IPS-18c (cell line): ENCODE measurements at regions not wholly inside any gene's neighbourhood (a gene's known extent, or its start where the extent isn't known, plus 50 kb on each side); places are given as distances from the start of the nearest gene placed in this dataset.

Source experiments
- H3K4me3 ChIP-seq: 2 replicates; pipeline ENCODE4 v1.7.0; 2013; ENCODE audit warnings: low read depth, mild to moderate bottlenecking, low read length, moderate library complexity; ENCODE audit not compliant: insufficient read depth
- H3K9me3 ChIP-seq: one replicate; pipeline ENCODE4 v1.6.1; 2013; ENCODE audit warnings: mild to moderate bottlenecking, low read length, moderate library complexity; ENCODE audit not compliant: control insufficient read depth, insufficient read depth

DNA sequence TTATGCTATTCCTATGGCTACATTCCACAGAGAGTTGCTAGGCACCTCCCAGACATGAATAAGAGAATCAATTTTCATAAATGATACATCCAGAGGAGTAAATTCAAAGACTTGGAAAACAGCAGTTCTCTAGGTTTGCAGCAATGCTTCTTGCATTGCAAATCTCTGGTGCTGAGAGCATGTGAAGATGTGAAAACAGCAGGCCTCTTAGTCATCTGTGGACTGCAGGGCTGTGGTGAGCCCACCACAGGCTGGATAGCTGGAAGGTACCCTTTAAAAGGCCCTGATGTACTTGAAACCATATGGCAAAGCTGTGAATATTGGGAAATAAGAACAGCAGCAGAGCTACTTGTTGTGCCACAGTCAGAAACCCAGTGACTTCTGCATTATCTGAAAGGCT, 2135.9 kb downstream of the ARAP2 start:
- no peaks in the 10 kb centered on the region for H3K9me3 ChIP-seq
- H3K4me3 ChIP-seq = no peak overlapping the region

DNA sequence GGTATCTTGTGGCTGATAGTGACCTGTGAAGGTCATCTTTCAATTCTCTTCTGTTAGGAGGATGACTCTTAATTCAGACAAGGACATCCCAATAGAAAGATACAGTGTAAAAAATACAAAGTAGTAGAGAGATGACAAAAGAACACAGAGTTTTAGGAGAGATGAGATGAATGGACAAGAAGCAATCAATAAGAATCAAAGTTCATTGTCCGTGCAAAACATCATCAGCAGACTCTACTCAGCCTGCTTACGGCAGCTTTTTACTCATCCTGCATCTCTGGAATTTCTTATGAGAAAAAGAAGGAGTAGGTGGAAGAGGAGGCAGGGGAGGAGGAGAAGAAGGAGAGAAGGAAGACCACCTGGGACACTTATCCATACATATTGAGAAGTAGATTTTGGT, 2131.7 kb downstream of the ARAP2 start:
- Histone ChIP-seq H3K9me3 (no peaks in the 10 kb centered on the region), H3K4me3 (no peak overlapping the region)

DNA sequence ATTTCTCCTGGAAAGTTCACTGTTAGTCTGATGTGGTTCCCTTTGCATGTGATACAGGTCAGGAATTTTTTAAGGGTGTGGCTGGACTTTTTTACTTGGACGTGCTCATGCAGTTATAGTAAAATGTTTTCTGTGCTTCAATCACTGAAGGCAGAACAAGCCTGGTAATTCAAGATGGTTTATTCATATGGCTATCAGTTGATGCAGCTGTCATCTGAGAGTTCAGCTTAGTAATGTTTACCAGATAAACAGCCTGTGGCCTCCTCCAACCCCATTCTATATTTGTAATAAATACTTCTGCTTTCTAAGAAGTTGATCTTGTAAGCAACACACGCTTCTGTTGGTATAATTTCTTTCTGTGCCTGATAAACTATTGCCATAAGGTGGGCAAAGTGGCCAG, 2105.9 kb downstream of the ARAP2 start:
- Histone ChIP-seq H3K9me3 (no peaks in the 10 kb centered on the region), H3K4me3 (no peak overlapping the region)

DNA sequence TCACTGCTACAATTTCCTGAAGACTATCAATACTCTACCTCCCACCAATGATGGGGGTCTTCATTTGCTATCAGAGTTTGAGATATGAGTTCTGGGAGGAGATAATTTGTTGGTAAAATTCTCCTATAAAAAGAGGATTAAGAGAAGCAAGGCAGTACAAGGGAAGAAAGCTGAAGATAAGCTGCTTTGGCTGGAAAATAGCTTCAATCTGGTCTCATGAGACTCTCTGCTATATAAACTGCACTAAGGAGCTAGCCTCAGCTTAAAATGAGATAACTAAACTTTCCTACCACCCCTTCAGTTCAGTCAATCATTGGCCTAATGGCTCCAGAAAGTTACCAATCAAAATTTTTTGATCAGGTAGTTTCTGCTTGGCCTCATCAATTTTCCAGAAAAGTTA, 2105.0 kb downstream of the ARAP2 start:
- no peak overlapping the region for H3K4me3 ChIP-seq
- no peaks in the 10 kb centered on the region for H3K9me3 ChIP-seq

DNA sequence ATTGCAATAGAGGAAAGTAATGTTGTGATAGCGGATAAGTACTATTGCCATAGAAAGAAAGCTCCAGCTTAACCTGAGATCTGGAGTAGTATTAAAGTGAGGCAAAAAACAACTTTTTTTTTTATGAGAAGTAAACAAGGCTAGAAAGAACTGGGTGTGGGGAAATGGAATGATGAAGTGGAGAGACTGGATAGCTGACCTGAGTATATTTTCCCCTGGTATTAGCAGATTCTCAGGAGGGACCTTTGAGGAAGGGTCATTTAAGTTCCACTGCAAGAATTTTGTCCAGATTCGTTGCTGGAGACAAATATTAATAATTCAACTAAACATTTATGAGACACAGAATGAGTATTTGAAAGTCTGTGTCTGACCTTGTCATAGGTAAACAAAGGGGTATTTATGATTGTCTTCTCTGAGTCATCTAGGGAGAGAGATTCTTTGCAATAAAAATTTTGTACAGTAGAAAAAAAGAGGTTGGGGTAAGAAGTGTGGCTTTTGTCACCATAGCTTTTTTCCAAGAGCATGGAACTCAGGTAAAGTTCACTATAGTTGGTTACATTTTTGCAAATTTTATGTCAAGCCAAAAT, 2095.9 kb downstream of the ARAP2 start:
- no peak overlapping the region for H3K4me3 ChIP-seq
- no peaks in the 10 kb centered on the region for H3K9me3 ChIP-seq

DNA sequence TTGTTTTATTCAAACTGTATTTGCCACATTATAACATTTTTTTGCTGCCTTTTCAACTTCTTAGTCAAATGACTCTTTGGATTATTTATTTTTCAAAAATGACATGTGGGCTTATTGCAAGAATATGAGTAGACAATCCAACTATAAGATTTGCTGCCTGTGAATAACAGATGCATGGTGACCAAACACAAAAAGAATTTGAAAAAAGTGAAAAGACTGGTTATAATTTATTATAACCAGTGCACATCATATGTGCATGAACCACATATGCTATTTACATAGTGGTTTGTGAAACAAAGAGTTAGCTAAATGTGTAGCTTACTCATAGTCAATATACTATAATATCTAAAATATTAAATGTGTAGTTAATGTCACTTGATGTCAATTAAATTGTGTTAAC, 2086.8 kb downstream of the ARAP2 start:
- no peaks in the 10 kb centered on the region for H3K9me3 ChIP-seq
- no peak overlapping the region for H3K4me3 ChIP-seq

DNA sequence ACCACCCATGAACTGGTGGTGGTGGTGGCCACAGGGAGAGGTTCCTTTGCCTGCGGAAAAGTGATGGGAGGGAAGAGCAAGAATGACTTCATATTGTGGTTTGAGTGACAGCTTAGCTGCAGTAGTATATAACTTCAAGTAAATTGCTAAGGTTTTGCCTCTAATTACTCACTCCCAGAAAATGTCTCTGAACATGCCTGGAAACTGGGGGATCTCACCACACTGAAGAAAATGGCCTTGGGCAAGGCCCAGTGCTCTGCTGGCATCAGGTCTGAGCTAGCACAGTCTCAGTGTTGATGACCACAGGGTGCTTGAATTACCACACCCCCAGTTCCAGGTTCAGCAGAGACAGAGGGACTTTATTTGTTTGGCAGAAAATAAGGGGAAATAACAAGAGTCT, 2085.4 kb downstream of the ARAP2 start:
- H3K9me3 ChIP-seq = no peaks in the 10 kb centered on the region
- H3K4me3 ChIP-seq = no peak overlapping the region

DNA sequence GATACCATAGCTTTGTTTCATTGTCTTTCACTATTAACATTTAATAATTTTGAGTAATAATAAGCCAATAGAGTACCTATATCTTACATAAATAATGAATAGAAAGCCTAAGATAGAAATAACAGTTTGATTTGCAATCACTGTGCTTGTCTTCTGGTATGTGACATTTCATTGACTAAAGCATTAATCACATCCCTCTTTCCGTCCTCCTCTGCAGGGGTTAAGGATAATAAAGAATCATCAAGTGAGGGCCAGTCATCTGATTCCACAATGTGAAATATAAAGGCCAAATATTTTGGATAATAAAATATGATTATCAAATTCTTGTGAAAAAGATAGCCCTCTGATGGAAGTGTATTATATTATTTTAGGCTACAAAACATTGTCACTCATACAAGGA, 2073.4 kb downstream of the ARAP2 start:
- Histone ChIP-seq H3K4me3 (no peak overlapping the region), H3K9me3 (no peaks in the 10 kb centered on the region)

DNA sequence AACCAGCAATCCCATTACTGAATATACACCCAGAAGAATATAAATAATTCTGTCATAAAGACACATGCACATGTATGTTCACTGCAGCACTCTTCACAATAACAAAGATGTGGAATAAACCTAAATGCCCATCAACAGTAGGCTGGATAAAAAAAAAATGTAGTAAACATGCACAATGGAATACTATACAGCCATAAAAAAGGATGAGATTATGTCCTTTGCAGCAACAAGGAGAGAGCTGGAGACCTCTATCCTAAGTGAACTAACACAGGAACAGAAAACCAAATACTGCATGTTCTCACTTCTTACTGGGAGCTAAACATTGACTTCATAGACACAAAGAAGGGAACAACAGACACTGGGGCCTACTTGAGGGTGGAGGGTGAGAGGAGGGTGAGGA, 2067.7 kb downstream of the ARAP2 start:
- no peak overlapping the region for H3K4me3 ChIP-seq
- H3K9me3 ChIP-seq = no peaks in the 10 kb centered on the region

DNA sequence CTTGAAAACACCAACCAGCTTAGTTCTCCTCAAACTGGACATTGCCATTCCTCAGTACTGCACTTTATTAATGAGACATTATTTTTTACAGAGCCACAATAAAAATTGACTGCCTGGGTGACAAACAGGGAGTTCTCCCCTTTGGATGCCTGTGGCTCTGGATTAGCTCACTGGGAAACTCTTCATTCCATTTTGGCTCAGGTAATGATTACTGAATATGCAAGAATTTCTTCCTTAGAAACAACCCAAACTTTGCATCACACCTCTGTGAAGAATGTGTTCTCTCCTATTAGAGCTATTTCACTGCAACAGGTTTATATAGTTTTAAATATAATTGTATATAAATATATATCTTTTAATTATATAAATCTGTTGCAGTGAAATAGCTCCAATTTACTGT, 2065.8 kb downstream of the ARAP2 start:
- no peaks in the 10 kb centered on the region for H3K9me3 ChIP-seq

DNA sequence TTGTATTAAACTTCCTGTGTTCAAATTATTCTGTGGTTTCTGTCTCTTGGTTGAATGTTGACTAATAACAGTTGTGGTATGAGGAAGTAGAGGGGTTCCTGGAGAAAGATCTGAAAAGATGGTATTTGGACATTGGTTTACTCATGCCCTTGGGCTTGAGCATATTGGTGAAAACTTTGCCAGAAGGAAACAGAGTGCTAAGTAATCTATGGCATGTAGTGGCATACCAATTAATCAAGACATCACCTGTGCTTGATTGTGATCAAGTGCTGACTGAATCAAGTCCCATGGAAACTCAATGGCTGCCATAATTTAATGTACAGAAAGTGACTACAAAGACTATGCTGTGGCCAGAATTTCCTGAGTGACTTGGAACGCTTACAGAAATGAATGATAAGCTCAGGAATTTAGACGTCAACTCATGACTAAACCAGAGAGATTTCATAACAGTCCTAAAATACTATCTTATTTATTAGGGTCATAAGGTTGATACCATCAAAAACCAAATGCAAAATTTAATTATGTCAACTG, 2062.9 kb downstream of the ARAP2 start:
- Histone ChIP-seq H3K4me3 (no peak overlapping the region), H3K9me3 (no peaks in the 10 kb centered on the region)

More for the DNA sequence above, 2065.8 kb downstream of the ARAP2 start:
- H3K4me3 ChIP-seq = no peak overlapping the region

DNA sequence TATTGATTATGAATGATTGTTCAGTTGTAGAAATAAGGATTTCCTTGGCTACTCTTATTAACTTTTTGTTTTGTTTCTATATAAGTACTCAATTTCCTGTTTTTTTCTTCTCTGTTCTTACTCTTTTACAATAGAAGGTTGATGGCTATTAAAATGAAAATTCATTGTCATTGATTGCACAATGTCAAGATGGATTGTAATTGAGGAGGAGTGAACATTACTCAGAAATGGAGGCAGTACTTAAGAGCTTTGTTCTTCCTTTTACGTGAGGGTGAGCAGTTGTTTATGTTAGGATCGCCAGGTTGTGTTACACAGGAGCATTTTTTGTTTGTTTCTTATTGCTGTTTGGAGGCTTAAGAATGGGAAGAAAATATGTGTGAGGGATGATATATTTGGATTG, 2062.4 kb downstream of the ARAP2 start:
- no peaks in the 10 kb centered on the region for H3K9me3 ChIP-seq
- no peak overlapping the region for H3K4me3 ChIP-seq

DNA sequence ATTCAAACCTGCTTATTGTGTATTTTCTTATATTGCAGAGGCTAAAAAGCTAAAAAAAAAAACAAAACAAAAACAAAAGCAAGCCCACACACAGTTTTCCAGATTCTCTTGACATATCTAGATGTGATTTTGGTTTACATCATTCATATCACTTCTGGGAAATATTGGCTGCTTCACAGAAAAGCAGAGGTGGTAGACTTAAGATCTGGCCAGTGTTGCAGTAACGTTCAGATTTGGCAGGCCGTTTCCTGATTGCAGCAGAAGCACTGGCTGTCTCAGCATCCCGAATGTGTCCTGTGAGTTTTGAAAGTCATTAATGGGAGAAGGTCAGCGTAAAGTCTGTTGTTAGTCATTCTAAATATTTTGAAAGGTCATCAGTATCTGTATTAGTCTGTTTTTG, 2062.0 kb downstream of the ARAP2 start:
- no peaks in the 10 kb centered on the region for H3K9me3 ChIP-seq
- H3K4me3 ChIP-seq = no peak overlapping the region

DNA sequence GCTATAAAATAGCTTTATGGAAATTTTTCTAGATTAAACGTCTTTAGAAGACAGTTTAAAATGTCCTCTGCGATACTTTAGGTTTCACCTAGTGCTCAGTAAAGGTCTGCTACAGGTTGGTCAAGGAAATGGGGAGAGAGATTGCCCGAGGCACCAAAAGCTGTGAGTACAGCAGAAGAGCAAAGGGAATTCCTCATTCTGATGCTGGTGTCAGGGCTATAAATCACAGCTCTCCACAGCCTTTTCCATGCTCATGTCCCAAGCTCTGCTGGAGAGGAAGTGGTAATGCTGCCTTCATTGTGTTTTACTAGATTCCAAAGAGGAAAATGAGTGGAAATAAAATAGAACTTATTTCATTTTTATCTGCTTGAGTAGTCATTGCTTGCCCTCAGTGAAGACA, 2060.4 kb downstream of the ARAP2 start:
- H3K4me3 ChIP-seq = no peak overlapping the region
- H3K9me3 ChIP-seq = no peaks in the 10 kb centered on the region

DNA sequence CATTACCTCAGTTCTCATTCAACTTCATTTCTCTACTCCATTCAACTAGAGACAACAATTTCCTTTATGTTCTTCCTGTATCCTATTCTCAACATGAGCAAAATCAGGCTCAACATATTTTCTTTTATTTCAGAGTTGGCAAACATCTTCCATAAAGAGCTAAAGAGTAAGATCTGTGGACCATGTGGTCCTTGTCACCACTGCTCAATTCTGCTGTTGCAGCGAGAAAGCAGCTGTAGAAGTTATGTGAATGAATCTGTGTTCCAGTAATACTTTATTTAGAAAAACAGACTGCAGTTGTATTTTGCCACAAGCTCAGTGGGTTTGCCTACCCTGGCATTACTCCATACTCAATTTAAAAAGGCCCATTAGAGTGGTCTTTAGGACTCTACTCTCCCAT, 2057.3 kb downstream of the ARAP2 start:
- no peaks in the 10 kb centered on the region for H3K9me3 ChIP-seq
- no peak overlapping the region for H3K4me3 ChIP-seq

DNA sequence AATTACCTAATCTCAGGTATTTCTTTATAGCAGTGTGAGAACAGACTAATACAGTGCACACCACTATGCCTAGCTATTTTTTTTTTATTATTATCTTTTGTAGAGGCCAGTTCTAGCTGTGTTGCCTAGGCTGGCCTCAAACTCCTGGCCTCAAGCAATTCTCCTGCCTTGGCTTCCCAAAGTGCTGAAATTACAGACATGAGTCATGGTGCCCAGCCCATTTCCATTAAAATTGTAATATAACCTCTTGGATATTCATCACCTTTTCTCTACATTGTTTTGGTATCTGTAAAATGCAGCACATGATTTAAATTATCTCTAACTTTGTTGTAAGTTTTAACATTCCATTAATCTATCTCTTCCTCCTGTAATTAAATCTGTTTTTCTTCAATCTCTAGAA, 2052.9 kb downstream of the ARAP2 start:
- H3K9me3 ChIP-seq = no peaks in the 10 kb centered on the region
- H3K4me3 ChIP-seq = no peak overlapping the region

DNA sequence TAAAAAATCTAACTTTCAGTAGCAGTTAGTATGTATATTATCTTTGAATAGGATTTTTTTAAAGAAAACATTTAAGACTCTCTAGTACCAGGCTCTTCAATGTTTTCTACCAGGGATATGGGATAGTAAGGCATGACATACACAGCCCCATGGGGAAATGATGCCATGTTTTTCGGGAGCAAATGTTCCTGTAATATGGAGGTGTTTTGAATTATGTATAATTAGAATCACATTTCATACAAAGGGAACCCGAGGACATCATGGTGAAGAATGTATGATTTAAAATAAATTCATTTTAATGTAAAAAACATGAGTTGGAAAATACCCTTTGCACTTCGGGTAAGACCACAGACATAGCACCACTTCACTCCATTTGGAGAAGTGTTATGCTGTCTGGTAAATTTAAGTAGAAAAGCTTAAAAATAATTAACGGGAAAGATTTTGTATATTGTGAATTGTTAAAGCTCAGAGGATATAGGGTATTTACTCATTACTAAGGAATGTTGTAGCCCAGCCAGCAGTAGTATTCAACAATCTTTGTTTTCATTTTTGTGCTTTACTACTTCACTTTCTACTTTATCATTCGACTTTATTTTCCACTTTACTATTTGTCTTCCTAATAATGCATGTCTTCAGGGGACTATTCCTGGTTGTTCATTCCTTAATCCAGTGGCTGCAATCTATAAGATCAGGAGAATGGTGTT, 2050.7 kb downstream of the ARAP2 start:
- no peak overlapping the region for H3K4me3 ChIP-seq
- no peaks in the 10 kb centered on the region for H3K9me3 ChIP-seq

DNA sequence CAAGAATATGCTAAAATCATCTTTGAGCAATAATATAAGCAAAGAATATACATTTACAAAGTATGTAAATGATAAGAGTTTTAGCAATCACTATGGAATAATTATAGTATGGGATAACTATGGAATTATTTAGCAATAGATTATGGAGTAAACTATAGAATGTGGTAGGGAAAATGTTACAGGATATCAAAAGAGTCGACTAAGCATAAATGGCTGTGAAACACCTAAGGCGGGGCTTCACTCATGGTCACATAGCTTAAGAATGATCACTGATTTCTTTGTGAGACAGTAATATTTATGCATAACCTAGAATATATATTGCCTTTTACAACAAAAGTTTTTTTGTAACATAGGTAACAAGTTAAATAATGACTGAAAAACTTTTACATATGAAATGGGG, 2049.7 kb downstream of the ARAP2 start:
- H3K4me3 ChIP-seq = no peak overlapping the region
- H3K9me3 ChIP-seq = no peaks in the 10 kb centered on the region

DNA sequence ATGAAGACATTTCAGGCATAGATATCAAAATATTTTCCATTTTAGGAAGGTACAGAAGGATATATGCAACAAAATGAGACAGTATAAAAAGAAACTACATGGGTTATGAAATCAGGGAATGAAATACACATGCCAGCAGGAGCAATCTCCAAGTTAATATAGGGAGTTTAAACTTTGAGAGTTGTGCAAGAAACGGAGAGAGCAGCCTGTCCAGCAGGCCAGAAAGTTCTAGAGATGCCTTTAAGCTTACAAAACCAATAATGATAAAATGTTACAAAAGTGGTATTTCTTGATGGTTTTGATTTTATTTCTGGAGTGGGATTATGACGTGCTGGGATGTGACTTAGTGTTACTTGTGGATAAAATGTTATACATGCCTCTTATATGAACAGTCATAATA, 2047.9 kb downstream of the ARAP2 start:
- no peak overlapping the region for H3K4me3 ChIP-seq
- no peaks in the 10 kb centered on the region for H3K9me3 ChIP-seq
